ENCODE measurements at regions not wholly inside any gene's neighbourhood (a gene's known extent, or its start where the extent isn't known, plus 50 kb on each side); places are given as distances from the start of the nearest gene placed in this dataset.
A peak's percentile ranks its signal among the peaks of the same experiment; 100 is the strongest.
"Not testable (repeated sequence)": the region's sequence is repeated elsewhere in the genome, so short reads cannot be mapped to it uniquely, and the experiment has no call there.

DNA sequence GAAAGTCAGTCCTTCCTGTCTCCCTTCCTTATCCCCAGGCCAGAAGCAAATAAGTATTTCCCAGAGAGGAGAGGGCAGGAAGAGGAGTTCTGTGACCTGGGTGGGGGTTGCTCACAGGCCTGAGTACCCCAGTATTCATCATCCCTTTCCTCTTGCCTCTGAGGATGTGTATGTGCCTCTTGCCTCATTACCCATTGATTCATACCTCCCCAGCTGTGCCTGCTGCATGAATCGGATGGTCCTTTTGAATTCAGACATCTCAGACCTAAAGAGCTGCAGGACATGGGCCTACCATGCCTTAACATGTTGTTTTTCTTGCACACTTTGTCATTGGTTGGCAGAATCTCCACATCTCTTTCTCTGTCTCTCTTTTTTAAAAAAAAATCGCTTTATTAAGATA, 112.8 kb upstream of the SHB start:
- DNase-seq = no peak

DNA sequence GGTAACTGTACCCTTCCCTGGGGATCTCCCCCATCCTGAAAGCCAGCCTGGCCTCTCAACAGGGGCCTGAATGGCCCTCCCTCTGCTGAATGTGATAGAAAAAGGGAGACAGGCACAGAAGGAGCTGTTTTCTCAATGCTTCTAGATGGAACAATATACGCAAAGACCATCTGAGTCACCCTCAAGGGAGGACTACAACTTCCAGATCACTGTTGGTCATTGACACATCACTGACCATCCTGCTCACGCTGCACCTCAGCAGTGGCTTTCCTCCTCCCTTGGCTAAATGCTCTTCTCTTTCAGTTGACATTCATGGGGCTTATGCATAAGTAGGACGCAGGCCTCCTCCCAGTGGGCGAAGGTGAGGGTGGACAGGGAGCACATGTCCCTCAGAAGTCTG, 112.2 kb upstream of the SHB start:
- DNase-seq = no peak

DNA sequence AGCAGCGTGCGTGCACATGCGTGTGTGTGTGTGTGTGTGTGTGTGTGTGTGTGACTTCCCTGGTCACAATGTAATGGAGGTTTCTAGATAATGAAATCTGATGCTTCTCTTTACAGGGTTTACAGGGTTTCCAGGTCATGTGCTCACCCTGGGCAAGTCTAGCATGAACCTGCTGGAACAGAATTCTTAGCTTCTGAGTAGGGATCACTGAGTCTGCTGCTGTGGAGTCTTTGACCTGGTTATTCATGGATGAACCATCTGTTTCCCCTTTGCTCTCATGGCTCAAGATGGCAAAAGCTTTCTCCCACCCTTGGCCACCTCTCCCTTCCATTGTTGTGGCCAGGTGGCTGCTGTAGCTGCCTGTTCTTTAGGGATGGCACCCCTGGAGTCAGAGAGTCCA, 111.6 kb upstream of the SHB start:
- DNase-seq = no peak

DNA sequence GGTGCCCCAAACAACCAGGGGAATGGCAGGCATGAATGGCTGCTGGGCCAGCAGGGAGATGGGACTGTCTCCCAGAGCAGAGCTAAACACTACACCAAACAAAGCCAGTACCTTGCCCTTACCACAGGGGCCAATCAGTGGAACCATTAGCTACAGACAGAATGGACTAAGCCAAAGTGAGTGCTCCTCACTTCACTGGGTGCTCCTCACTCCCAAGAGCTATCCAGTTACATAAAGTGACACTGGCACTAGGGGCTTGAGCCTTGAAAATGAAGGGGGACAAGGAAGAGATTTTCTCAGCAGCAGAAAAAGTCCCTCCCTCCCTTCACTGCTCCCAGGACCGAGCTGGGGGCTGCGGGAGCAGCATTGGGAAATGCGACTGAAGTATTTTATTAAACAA, 110.9 kb upstream of the SHB start:
- no peak for DNase-seq

DNA sequence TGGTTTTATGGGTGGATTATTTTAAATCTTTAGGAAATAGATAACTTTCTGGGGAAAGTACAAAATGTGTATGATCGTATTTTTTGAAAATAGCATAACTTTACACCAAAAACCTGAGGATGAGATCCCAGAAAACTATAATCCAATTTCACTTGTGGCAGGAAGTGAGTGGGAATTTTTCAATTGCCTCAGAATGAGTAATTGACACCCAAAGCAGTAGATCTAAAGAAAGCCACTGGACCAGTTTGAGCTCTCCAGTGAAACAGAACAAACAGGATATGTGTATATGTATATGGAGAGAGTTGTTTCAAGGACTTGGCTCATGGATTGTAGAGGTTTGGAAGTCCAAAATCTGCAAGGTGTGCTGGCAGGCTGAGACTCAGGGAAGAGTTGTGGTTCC, 109.2 kb upstream of the SHB start:
- DNase-seq = no peak

DNA sequence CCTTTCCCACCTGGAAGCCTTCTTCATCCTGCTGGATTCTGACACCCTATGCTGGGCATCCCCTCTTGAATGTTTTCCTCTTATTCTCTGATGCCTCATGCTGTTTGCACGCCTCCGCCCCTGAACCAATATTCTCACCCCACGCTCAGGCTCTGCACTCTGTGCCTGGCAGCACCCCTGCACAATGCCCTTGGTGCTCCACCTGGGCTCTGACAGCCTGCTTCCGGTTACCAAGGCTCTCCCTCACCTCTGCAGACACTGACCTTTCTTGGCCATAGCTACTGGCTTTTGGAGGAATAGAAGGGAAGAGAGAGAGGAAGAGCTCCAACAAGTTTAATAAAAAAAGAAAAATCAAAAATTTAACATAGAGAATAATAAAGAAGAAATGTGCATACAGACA, 108.7 kb upstream of the SHB start:
- no peak for DNase-seq

DNA sequence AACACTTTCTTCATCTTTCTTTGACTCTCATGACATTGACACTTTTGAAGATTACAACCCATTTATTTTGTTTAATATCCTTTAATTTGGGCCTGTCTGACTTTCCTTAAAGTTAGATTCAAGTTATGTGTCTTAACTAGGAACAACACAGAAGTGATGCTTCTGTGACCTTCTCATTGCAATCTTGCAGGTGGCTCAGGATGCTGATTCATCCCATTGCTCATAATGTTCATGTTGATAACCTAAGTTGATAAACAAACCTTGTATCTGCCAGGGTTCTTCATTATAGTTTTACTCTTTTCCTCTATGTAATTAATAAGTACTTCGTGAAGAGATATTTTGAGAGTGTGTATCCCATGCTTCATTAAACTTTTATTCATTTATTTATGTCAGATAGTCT, 107.2 kb upstream of the SHB start:
- no peak for DNase-seq

DNA sequence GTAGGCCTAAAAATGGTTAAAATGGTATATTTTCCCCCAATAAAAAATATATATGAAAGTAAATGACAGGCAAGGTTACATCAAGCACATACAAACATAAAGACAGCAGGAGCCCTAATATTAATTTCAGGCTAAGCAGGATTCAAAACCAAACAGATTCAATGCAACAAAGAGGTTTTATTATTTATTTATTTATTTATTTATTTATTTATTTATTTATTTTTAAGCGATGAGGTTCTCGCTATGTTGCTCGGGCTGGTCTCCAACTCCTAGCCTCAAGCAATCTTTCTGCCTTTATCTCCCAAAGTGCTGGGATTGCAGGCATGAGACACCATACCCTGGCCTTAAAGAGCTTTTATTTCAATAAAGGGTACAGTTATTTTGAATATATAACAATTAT, 106.4 kb upstream of the SHB start:
- DNase-seq = no peak

DNA sequence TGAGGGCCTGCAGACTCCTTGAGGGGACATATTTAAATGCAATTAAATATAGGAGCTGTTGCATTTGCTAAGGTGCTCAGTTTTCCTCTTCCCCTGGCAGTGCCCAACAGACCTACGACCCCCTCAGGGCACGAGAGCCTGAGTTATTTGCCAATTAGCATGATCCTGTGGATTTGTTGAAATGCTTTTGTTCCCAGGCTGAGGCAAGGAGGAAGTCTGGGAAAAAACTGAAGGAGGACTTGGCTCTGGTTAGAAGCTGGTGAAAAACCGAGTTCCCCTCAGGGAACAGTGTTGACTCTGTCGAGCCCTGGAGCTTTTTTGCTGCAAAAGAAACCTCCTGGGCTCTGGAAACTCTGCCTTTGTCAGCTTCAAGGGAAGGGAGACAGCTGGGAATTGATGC, 103.6 kb upstream of the SHB start:
- DNase-seq = no peak

DNA sequence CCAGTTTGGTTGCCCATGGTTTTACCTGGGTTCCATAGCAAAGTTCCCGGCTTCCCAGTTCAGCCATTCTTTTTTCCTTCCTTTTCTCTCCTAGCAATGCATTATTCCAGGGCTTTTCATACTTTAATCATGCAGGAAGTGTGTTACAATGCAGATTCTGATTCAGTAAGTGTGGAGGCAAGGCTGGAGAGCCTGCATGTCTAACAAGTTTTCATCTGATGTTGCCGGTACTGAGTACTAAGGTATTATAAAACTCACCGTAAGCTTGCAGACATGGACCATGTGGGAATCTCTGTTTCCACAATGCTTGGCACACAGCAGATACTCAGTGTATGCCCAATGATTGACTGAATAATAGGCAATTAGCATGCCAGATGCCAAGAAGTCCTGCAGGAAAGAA, 102.9 kb upstream of the SHB start:
- no peak for DNase-seq

DNA sequence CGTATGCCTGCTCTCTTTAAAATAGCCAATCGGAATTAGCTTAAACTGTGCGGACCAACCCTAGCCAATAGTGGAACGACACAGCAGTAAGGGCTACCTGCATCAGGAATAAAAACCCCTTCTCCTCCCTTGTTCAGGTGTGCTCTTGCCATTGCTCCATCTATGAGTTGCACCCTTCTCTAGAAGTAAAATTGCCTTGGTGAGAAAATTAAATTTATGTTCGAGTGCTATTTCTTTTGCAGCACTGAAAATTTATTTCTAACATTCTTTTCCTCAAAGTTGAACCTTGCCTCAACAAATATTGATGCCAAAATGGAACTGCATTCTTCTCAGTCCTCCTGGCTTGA, 102.5 kb upstream of the SHB start:
- no peak for DNase-seq

DNA sequence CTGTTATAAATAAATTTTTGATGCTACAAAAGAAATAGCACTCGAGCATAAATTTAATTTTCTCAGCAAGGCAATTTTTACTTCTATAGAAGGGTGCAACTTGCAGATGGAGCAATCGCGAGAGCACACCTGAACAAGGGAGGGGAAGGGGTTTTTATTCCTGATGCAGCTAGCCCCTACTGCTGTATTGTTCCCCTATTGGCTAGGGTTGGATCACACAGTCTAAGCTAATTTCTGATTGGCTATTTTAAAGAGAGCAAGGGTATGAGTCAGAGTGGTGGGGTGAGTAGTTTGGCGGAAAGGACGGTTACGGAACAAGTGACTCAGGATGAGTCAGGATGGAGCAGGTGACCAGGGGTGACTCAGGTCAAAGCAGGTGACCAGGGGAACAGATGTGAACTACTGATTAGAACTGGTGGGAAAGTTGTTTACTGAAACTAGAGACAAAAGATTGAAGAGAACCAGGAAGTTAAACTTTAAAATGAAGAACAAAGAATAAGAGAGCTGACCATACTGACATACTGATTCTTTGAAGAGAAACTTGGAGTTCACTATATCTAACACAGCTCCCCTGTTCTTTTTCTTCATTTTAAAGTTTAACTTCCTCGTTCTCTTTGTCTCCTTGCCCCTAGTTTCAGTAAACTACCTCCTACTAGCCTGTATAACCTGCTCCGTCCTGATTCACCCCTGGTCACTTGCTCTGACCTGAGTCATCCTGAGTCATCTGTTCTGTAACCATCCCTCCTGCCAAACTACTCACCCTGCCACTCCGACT, 101.9 kb upstream of the SHB start:
- DNase-seq = not testable (repeated sequence)

DNA sequence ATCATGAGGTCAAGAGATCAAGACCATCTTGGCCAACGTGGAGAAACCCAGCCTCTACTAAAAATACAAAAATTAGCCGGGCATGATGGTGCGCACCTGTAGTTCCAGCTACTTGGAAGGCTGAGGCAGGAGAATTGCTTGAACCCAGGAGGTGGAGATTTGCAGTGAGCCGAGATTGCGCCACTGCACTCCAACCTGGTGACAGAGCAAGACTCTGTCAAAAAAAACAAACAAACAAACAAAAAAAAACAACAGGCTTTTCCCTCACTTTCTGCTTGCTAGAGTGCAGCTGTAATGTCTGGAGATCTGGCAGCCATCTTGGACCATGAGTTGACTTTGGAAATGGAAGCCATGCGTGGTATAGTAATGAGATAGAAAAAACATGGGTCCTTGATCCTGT, 101.1 kb upstream of the SHB start:
- not testable (repeated sequence) for DNase-seq

DNA sequence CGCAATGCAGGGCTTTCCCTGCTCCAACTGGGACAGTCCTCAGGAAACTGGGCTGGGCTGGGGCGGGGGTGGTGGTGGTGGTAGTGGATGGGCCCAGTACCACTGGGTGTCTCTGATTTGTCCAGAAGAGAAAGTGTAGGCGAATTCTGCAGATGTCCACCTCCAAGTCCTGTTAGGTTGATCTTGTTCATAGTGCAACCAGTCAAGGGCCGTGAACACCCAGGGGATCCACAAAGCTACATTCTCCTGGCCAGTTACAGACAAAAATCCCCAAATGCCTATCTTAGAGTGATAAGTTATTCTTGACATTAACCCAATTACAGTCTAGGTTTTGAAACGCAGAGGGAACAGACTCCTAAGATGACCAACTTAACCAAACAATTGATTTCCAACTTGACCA, 97.5 kb upstream of the SHB start:
- DNase-seq = no peak

DNA sequence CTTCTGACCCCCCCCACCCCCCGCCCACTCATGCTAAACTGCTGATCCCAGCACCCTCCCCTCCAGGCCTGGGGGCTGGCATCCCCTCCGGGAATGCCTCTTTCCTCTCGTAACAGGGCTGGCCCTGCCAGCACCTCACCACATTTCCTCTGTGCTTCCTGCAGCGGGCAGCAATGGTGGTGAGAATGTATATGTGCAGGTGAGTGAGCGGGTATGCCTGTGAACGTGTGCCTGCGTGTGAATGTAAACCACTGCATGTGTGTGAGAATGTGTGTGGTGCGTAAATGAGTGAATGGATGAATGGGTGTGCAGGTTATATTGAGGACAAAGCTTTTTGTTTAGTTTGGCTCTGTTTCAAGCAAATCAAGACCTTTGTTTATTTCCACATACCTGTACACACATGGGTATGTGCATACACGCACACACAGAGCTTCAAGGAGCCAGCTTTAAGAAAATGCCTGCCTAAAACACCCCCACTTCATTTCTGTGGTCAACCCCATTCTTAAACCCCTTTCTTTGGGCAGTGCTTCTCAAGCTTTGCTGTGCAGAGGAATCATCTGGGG, 95.7 kb upstream of the SHB start:
- DNase-seq = no peak

DNA sequence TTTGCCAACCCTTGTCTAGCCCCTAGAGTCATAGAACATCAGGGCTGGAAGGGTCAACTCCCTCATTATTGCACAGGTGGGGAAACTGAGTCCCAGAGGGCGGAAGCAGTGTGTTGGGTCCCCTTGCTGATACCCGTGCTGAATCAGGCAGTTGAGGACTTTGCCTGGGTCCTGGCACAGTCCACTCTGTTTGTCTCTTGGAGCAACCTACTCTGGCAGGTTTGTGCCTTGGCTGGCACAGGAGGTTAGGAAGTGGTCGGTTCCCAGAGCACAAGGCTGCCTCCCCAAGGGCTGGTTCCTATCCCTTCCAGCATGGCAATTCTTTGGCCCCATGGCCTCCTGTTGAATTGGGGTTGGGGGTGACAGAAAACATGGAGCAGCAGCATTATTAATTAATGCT, 94.5 kb upstream of the SHB start:
- no peak for DNase-seq

DNA sequence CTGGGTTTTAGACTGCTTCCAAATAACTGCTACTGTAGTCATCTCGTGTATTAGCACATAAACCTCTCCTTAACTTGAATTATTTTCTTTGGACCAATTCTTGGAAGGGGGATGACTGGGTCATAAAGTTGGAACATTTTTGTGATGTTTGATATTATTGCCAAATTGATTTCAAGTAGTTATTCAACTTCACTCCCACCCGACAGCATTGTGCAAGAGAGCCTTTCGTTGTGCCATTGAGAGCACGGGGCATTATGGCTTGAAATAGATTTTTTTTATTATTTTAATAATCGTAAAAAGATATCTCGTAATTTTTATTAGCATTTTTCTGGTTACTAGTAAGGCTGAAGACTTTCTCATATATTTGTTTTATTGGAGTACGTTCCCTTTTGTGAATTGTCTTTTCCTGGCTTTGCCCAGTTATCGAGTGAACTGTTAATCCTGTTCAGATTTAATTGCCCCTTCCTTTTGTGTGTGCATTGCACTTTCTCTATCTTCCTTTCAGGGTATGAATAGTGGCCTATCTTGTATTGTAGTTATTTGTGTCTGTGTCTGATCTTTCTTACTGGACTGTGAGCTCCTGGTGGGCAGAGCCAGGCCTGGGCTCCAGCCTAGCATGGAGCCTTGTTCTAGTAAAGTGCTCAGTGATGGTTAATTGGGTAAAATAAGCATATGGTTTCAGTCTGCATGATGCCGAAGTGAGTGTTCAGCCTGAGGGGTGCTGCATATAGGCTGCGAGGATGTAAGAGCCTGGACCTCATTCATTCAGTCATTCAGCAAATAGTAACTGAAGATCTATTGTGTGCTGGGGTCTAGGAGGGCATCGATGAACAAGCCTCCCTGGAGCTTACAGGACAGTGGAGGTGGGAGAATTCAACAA, 93.5 kb upstream of the SHB start:
- no peak for DNase-seq

DNA sequence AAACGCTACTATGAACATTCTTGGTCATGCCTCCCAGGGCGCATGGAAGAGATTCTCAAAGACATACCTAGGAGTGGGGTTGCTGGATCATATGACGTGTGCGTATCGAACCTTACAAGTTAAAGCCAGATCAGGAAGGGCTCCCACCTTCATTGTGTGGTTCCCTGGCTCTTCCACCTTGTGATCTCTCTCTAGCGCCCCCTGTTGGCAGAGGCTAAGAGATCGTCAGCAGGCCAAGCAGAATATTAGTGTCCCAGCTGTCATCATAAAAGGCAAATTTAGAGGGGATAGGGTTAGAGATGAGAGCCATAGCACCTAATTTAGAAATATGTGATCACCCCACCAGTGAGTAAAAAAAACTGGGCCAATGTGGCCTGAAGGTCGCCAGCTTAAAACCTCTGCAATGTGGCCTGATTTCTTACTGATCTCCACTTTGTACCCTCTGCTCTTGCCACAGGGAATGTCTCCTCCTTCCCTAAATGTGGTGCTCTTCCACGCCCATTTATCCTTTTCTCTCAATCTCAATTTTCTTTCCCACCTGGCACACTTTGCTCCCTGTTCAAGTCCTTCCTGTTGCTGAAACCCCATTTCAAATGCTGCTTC, 91.7 kb upstream of the SHB start:
- DNase-seq = peak; percentile 35

DNA sequence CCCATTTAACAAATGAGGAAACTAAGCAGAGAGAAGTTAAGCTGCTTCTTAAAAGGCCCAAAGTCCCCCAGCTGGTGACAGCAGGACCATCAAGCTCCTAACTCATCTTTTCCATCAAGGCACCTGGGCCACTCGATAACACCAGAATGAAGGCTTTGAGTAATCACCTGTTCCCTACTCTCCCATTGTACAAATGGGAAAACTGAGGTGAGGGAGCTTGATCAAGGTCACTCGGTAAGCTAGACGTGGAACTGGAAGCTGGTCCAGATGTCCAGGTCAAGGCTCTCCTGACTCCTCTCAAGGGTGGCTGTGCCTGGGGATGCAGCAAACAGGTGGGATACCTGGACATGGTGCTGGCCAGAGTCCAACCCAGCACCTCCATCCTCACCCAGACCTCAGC, 90.6 kb upstream of the SHB start:
- no peak for DNase-seq

DNA sequence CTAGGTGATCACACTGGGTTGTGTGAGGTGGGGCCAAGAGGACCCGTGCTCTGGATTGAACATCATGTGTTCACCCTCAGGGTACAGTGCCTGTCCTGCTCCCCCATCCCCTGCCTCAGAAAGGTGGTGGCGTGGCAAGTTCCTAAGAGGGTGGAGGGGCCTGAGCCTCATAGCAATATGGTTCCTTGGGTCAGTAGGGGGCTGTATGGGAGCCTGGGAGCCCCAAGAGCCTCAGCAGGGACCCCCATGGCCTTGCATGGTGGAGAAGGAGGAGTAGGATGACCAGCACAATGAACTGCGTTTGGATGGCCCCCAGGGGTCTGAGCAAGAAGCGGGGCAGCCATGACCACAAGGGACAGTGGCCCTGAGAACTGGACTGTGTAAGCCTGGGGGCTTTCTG, 89.6 kb upstream of the SHB start:
- no peak for DNase-seq

DNA sequence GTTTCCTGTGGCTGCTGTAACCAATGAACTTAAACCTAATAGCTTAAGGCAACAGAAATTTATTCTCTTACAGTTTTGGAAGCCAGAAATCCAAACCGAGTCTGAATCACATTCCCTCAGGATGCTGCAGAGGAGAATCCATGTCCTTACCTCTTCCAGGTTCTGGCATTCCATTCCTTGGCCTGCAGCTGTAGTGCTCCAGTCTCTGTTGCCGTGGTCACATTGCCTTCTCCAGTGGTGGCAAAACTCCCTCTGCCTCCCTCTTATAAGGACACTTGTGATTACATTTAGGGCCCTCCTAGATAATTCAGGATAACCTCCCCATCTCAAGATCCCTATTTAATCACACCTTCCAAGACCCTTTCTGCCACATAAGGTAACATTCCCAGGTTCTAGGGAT, 88.7 kb upstream of the SHB start:
- DNase-seq = no peak

DNA sequence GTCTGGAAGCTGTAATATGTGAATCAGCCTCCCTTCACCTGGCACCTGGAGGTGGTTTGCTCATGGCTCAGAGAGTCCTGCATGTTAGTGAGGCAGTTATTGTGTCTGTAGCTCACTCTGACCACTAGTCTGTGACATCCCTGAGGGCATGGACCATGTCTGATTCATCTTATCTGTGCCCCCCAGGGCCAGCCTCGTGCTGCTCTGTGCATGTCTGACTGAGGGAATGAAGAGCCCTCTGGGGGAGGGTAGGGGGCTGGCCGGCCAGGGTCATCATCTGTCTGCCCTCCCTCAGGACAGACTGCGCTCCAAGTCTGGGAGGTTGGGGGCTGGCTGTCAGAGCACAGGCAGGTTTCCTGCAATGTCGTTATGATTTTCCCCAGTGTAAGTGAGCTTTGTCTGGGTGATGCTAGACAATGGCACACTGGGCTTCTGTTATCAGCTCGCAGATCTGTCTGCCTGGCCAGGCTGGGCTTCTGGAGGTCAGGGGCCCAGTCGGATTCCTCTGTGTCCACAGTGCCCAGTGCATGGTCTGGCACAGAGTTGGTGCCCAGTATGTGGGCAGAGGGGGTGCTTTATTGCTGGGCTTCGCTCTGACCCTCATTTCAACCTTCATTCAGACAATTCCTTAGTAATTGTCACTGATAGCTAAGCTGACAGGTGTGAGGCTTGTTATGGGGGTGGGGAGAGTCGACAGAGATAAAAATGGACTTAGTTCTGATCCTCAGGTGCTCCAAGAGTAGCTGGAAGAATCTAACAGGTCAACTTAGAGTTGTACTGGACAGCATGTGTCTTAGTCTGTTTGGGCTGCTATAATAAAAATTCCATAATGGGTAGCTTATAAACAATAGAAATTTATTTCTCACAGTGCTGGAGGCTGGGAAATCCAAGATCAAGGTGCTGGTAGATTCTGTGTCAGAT, 85.7 kb upstream of the SHB start:
- DNase-seq = no peak

DNA sequence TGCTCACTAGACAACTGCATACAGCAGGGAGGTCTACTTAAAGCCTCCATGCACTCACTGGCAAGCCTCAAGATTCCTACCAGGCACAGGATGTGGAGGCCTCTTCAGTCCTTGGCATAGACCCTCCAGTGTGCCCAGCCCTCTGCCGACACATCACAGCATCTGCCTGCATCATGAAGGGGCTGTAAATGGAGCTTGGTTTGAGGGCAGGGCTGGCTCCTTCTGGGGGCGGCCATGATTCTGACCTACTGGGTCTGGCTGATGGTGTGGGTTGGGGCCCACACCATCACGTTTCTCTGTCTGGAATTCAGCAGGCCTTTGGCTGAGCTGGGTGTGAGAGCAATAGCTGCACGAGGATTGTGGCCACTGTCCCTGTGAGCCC, 84.9 kb upstream of the SHB start:
- DNase-seq = no peak
